HEK293 (cell line): ENCODE measurements at regions not wholly inside any gene's neighbourhood (a gene's known extent, or its start where the extent isn't known, plus 50 kb on each side); places are given as distances from the start of the nearest gene placed in this dataset.

Experiments used
- CTCF ChIA-PET: fragments of 350-600 bp; formaldehyde crosslinking; extraction: SDS; loops from one replicate; lab custom pipeline; 2021; ENCODE audit warnings: antibody characterized with exemption; lab: Yijun Ruan, JAX
- POLR2A ChIA-PET: fragments of 300-600 bp; formaldehyde crosslinking; extraction: SDS; loops from one replicate; lab custom pipeline; 2020; ENCODE audit warnings: antibody characterized with exemption, inconsistent platforms; lab: Yijun Ruan, JAX
- H3K27ac ChIP-seq: fragments of 200-500 bp; sonication (Bioruptor generic); 2 replicates; pipeline ENCODE4 v1.5.1; 2014; ENCODE audit warnings: low read depth, low read length, control low read depth, inconsistent platforms; ENCODE audit errors: extremely low read depth
- H3K36me3 ChIP-seq, 2 experiments: fragments of 200-500 bp in 1 of 2; sonication (Bioruptor generic) in 1 of 2; 1 replicate in 1 of 2; 2 replicates in 1 of 2; pipeline ENCODE4 v1.5.1; 2014 to 2017; ENCODE audit warnings: inconsistent platforms in 2 of 2, low read length in 2 of 2; ENCODE audit not compliant: control insufficient read depth in 2 of 2, insufficient read depth in 1 of 2
- H3K4me1 ChIP-seq: fragments of 200-500 bp; sonication (Bioruptor generic); 2 replicates; pipeline ENCODE4 v1.5.1; 2014; ENCODE audit warnings: mild to moderate bottlenecking, low read length, inconsistent platforms; ENCODE audit not compliant: control insufficient read depth, insufficient read depth
- H3K4me3 ChIP-seq: 2 replicates; pipeline ENCODE4 v1.5.1; 2011; ENCODE audit warnings: low read depth, mild to moderate bottlenecking, control low read depth, low read length, moderate library complexity
- H3K9me3 ChIP-seq: fragments of 200-500 bp; sonication (Bioruptor generic); 2 replicates; pipeline ENCODE4 v1.5.1; 2014; ENCODE audit warnings: low read depth, low read length, inconsistent platforms; ENCODE audit not compliant: control insufficient read depth, insufficient read depth
- IKZF3 ChIP-seq: fragments of 450-650 bp; IDR thresholded peaks from 2 replicates; pipeline ENCODE4 v1.5.0; 2018; ENCODE audit warnings: missing biosample characterization, mild to moderate bottlenecking, missing genetic modification characterization, moderate library complexity
- OSR2 ChIP-seq: fragments of 450-650 bp; formaldehyde crosslinking; IDR thresholded peaks from 2 replicates; pipeline ENCODE4 v1.5.1; 2016; ENCODE audit warnings: missing biosample characterization, missing genetic modification characterization
- REPIN1 ChIP-seq: fragments of 450-650 bp; formaldehyde crosslinking; IDR thresholded peaks from 2 replicates; pipeline ENCODE4 v1.5.1; 2017; ENCODE audit warnings: missing biosample characterization, missing genetic modification characterization, low read depth
- SCRT2 ChIP-seq: fragments of 450-650 bp; formaldehyde crosslinking; IDR thresholded peaks from 2 replicates; pipeline ENCODE4 v1.5.1; 2016; ENCODE audit warnings: missing biosample characterization, missing genetic modification characterization
- ZBTB48 ChIP-seq: fragments of 450-650 bp; formaldehyde crosslinking; IDR thresholded peaks from 2 replicates; pipeline ENCODE4 v1.5.1; 2016; ENCODE audit warnings: missing biosample characterization, missing genetic modification characterization
- ZFP3 ChIP-seq: fragments of 450-650 bp; formaldehyde crosslinking; IDR thresholded peaks from 2 replicates; pipeline ENCODE4 v1.5.1; 2016; ENCODE audit warnings: low read depth, missing biosample characterization, missing genetic modification characterization
- ZNF112 ChIP-seq: fragments of 450-650 bp; formaldehyde crosslinking; IDR thresholded peaks from 2 replicates; pipeline ENCODE4 v1.5.0; 2017; ENCODE audit warnings: missing biosample characterization, missing genetic modification characterization
- ZNF174 ChIP-seq: fragments of 450-650 bp; formaldehyde crosslinking; IDR thresholded peaks from 2 replicates; pipeline ENCODE4 v1.5.0; 2017; ENCODE audit warnings: missing biosample characterization, mild to moderate bottlenecking, missing genetic modification characterization
- ZNF223 ChIP-seq: fragments of 450-650 bp; formaldehyde crosslinking; IDR thresholded peaks from 2 replicates; pipeline ENCODE4 v1.5.1; 2016; ENCODE audit warnings: missing biosample characterization, missing genetic modification characterization
- ZNF23 ChIP-seq: fragments of 450-650 bp; formaldehyde crosslinking; IDR thresholded peaks from 2 replicates; pipeline ENCODE4 v1.5.1; 2016; ENCODE audit warnings: missing biosample characterization, missing genetic modification characterization, borderline replicate concordance
- ZNF335 ChIP-seq: fragments of 450-650 bp; formaldehyde crosslinking; conservative IDR thresholded peaks from 2 replicates; pipeline ENCODE4 v1.5.1; 2016; ENCODE audit warnings: missing biosample characterization, missing genetic modification characterization
- ZNF501 ChIP-seq: fragments of 450-650 bp; formaldehyde crosslinking; IDR thresholded peaks from 2 replicates; pipeline ENCODE4 v1.5.1; 2016; ENCODE audit warnings: missing biosample characterization, missing genetic modification characterization
- ZNF560 ChIP-seq: fragments of 450-650 bp; formaldehyde crosslinking; IDR thresholded peaks from 2 replicates; pipeline ENCODE4 v1.5.1; 2017; ENCODE audit warnings: missing biosample characterization, missing genetic modification characterization, borderline replicate concordance
- ZSCAN16 ChIP-seq: fragments of 450-650 bp; formaldehyde crosslinking; IDR thresholded peaks from 2 replicates; pipeline ENCODE4 v1.5.1; 2016; ENCODE audit warnings: missing biosample characterization, missing genetic modification characterization
- TF ChIP-seq, protein P1 (sequence below): fragments of 450-650 bp; formaldehyde crosslinking; conservative IDR thresholded peaks from 2 replicates; pipeline ENCODE4 v1.5.1; 2016; ENCODE audit warnings: low read depth, missing biosample characterization, missing genetic modification characterization
- TF ChIP-seq, protein P2 (sequence below): fragments of 450-650 bp; formaldehyde crosslinking; IDR thresholded peaks from 2 replicates; pipeline ENCODE4 v1.5.1; 2016; ENCODE audit warnings: missing biosample characterization, missing genetic modification characterization

GRCh38 chr16:27646806-27647205 is 96.9 kb downstream of the KATNIP start:
- H3K4me3 ChIP-seq = no peak overlapping the region
- no peaks in the 10 kb centered on the region for H3K4me1 ChIP-seq
- CTCF ChIA-PET = no interaction called here
- H3K9me3 ChIP-seq = no peaks in the 10 kb centered on the region
- H3K36me3 ChIP-seq = no peaks in the 10 kb centered on the region
- H3K27ac ChIP-seq = no peak overlapping the region
- TF ChIP-seq OSR2 (tag by site-specific recombination) = no peak
- TF ChIP-seq IKZF3 (tag by site-specific recombination) = no peak
- TF ChIP-seq ZNF560 (tag by site-specific recombination) = no peak
- POLR2A ChIA-PET = no interaction called here

GRCh38 chr16:27649021-27649420 is 99.1 kb downstream of the KATNIP start:
- CTCF ChIA-PET = interaction anchor here (0.7 to 1.5 kb wide), 2 partner anchors 12 to 29 kb away, joined by 3 to 4 read pairs; no protein-coding TSS in a partner anchor
- no peak for TF ChIP-seq ZNF501 (tag by site-specific recombination)
- TF ChIP-seq ZFP3 (tag by site-specific recombination) = no peak
- TF ChIP-seq REPIN1 (tag by site-specific recombination) = no peak
- TF ChIP-seq SCRT2 (tag by site-specific recombination) = no peak
- no peak for TF ChIP-seq ZBTB48 (tag by site-specific recombination)
- no peak for TF ChIP-seq ZSCAN16 (tag by site-specific recombination)
- TF ChIP-seq, protein P1, sequence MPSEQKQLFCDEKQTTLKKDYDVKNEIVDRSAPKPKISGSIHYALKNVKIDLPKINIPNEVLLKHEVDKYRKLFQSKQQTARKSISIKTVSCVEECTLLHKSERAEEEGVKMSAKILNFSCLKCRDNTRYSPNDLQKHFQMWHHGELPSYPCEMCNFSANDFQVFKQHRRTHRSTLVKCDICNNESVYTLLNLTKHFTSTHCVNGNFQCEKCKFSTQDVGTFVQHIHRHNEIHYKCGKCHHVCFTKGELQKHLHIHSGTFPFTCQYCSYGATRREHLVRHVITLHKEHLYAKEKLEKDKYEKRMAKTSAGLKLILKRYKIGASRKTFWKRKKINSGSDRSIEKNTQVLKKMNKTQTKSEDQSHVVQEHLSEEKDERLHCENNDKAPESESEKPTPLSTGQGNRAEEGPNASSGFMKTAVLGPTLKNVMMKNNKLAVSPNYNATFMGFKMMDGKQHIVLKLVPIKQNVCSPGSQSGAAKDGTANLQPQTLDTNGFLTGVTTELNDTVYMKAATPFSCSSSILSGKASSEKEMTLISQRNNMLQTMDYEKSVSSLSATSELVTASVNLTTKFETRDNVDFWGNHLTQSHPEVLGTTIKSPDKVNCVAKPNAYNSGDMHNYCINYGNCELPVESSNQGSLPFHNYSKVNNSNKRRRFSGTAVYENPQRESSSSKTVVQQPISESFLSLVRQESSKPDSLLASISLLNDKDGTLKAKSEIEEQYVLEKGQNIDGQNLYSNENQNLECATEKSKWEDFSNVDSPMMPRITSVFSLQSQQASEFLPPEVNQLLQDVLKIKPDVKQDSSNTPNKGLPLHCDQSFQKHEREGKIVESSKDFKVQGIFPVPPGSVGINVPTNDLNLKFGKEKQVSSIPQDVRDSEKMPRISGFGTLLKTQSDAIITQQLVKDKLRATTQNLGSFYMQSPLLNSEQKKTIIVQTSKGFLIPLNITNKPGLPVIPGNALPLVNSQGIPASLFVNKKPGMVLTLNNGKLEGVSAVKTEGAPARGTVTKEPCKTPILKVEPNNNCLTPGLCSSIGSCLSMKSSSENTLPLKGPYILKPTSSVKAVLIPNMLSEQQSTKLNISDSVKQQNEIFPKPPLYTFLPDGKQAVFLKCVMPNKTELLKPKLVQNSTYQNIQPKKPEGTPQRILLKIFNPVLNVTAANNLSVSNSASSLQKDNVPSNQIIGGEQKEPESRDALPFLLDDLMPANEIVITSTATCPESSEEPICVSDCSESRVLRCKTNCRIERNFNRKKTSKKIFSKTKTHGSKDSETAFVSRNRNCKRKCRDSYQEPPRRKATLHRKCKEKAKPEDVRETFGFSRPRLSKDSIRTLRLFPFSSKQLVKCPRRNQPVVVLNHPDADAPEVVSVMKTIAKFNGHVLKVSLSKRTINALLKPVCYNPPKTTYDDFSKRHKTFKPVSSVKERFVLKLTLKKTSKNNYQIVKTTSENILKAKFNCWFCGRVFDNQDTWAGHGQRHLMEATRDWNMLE (tag by site-specific recombination) = no peak
- no peak for TF ChIP-seq ZNF174
- no peak for TF ChIP-seq ZNF112 (tag by site-specific recombination)
- no peak for TF ChIP-seq ZNF23 (tag by site-specific recombination)
- TF ChIP-seq ZNF223 (tag by site-specific recombination) = no peak
- TF ChIP-seq, protein P2, sequence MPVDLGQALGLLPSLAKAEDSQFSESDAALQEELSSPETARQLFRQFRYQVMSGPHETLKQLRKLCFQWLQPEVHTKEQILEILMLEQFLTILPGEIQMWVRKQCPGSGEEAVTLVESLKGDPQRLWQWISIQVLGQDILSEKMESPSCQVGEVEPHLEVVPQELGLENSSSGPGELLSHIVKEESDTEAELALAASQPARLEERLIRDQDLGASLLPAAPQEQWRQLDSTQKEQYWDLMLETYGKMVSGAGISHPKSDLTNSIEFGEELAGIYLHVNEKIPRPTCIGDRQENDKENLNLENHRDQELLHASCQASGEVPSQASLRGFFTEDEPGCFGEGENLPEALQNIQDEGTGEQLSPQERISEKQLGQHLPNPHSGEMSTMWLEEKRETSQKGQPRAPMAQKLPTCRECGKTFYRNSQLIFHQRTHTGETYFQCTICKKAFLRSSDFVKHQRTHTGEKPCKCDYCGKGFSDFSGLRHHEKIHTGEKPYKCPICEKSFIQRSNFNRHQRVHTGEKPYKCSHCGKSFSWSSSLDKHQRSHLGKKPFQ (tag by site-specific recombination) = no peak
- Histone ChIP-seq H3K9me3 (no peaks in the 10 kb centered on the region), H3K27ac (no peak overlapping the region), H3K4me1 (no peaks in the 10 kb centered on the region), H3K36me3 (no peaks in the 10 kb centered on the region), H3K4me3 (no peak overlapping the region)
- POLR2A ChIA-PET = no interaction called here

DNA sequence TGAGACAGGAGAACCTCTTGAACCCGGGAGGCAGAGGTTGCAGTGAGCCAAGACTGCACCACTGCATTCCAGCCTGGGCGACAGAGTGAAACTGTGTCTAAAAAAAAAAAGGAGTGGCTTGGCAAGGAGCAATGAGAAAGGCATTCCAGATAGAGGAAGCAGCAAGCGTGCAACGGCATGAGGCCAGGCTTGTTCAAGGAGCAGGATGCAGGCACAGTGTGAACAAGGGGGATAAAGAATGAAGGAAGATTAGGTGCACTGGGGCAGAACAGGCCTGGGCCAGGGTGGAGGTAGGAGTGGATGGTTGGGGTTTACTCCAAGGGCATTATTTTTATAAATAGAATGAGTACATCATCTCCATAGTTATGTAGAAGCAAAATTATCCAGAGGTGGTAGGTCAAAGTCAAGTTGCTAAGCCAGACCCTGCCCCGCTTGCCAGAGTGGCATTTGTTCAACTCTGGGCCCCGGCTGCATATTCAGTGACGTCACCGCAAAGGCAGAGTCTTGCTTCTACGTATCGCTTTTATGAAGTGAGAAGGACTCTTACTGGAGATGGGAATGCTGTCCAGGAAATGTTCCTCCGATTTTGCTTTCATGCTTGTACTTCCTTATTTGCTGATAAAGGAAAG is 100.2 kb downstream of the KATNIP start:
- POLR2A ChIA-PET = no interaction called here
- no peak for TF ChIP-seq ZNF174
- no peak for TF ChIP-seq OSR2 (tag by site-specific recombination)
- no peak for TF ChIP-seq ZNF335
- Histone ChIP-seq H3K9me3 (no peaks in the 10 kb centered on the region), H3K36me3 (no peaks in the 10 kb centered on the region), H3K4me1 (no peaks in the 10 kb centered on the region), H3K27ac (no peak overlapping the region), H3K4me3 (no peak overlapping the region)
- CTCF ChIA-PET = interaction anchor here (0.6 to 1.5 kb wide), 3 partner anchors 10 to 154 kb away, joined by 3 to 10 read pairs (median 4); no protein-coding TSS in a partner anchor
